Spleen (tissue), 7 donors: ENCODE measurements at regions not wholly inside any gene's neighbourhood (a gene's known extent, or its start where the extent isn't known, plus 50 kb on each side); places are given as distances from the start of the nearest gene placed in this dataset.

Experiments used
- POLR2A ChIP-seq, 3 donors: fragments of 450-650 bp; IDR thresholded peaks; one replicate each; pipeline ENCODE4 v1.5.1; 2017; ENCODE audit warnings: antibody characterized with exemption in 3 of 3, mild to moderate bottlenecking in 1 of 3
- TF ChIP-seq, protein P1 (sequence below), 11 experiments: fragments of 200-600 bp in 7 of 11; fragments of 450-650 bp in 4 of 11; sonication (generic) in 4 of 11; IDR thresholded peaks in 8 of 11; conservative IDR thresholded peaks in 3 of 11; 1 replicate in 7 of 11; 2 replicates in 4 of 11; pipeline versions ENCODE4 v1.4.0 to v1.8.0; 2016 to 2021; ENCODE audit warnings: antibody characterized with exemption in 11 of 11, inconsistent platforms in 4 of 11, mild to moderate bottlenecking in 1 of 11
- donor health status: DM: no; HTN: no; CAD: no; lungs with moderate emphysema.
- donor health status: DM: no; HTN: no; CAD: no.
- donor health status: DM: no; HTN: no; CAD: no.

- TF ChIP-seq, protein P1, sequence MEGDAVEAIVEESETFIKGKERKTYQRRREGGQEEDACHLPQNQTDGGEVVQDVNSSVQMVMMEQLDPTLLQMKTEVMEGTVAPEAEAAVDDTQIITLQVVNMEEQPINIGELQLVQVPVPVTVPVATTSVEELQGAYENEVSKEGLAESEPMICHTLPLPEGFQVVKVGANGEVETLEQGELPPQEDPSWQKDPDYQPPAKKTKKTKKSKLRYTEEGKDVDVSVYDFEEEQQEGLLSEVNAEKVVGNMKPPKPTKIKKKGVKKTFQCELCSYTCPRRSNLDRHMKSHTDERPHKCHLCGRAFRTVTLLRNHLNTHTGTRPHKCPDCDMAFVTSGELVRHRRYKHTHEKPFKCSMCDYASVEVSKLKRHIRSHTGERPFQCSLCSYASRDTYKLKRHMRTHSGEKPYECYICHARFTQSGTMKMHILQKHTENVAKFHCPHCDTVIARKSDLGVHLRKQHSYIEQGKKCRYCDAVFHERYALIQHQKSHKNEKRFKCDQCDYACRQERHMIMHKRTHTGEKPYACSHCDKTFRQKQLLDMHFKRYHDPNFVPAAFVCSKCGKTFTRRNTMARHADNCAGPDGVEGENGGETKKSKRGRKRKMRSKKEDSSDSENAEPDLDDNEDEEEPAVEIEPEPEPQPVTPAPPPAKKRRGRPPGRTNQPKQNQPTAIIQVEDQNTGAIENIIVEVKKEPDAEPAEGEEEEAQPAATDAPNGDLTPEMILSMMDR (IDR thresholded peaks at IDR 0.05 in 8 of 11, conservative IDR thresholded peaks at IDR 0.05 in 3 of 11) = no peak
- no peak for TF ChIP-seq POLR2A (IDR thresholded peaks at IDR 0.05)
Measured at GRCh38 chr16:64627288-64627687, 494.6 kb downstream of the CDH11 start.
